Brain pericyte (primary cell): ENCODE measurements at regions not wholly inside any gene's neighbourhood (a gene's known extent, or its start where the extent isn't known, plus 50 kb on each side); places are given as distances from the start of the nearest gene placed in this dataset.
A peak's percentile ranks its signal among the peaks of the same experiment; 100 is the strongest.
"Not testable (repeated sequence)": the region's sequence is repeated elsewhere in the genome, so short reads cannot be mapped to it uniquely, and the experiment has no call there.

Experiments
- DNase-seq: peaks from one replicate; pipeline ENCODE4 v3.0.0-alpha.2; 2012; ENCODE audit warnings: low read depth, low spot score

DNA sequence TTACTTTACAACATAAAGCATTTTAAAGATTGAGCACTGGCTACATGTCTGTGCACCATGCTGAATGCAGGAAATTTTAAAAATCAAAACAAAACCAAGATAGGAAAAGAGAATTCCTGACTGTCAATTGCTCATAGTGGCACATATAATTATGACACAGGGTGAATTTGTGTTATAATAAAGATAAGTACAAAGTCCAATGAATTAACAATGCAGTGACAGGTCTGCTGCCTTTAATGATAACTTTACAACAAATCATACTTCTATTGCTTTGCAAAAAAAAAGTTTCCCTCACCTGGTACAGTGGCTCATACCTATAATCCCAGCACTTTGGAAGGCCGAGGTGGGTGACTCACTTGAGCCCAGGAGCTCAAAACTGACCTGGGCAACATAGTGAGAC is 93.8 kb upstream of the OSBPL8 start:
- no peak for DNase-seq

DNA sequence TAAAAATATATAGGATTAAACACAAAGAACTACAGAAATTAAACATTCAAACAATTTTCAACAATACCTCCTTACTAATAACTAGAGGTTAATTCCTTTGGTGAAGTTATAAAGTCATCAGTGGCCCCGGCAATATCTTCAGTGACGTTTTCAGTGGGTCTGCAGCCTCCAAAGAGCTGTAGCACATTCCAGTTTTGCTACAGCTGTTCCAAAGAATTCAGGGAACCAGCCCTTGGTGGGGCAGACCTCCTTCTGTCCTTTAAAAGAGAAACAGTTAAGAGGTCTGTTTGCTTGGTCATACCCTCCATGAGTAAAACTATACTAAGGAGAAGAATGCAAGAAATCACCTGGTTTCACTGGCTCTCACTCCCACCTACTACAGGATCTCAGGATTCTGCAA is 99.2 kb upstream of the ZDHHC17 start:
- no peak for DNase-seq

DNA sequence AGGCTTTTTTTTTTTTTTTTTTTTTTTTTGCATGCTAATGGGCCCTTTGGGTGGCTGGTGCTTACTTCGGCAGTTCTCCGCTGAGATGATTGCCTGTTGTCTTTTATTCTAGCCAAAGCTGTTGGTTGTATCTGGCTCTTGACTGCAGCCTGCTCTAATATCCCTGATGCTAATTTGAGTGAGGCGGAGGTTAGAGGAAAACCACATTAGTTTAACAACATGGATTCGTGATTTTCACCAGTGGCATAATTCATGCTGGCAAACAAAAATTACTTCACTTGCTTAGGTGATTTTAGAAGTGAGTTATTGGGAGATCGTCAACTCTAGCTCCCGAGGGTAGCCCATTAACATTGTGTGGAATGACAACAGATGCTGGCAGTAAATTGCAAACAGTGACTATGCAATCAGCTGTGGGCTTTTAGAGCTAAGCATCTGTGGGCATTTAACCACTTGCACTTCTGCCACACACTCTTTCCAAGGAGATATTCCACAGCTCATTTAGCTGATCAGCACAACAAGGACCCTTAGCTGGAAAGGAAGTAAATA is 97.6 kb upstream of the ZDHHC17 start:
- DNase-seq = no peak

DNA sequence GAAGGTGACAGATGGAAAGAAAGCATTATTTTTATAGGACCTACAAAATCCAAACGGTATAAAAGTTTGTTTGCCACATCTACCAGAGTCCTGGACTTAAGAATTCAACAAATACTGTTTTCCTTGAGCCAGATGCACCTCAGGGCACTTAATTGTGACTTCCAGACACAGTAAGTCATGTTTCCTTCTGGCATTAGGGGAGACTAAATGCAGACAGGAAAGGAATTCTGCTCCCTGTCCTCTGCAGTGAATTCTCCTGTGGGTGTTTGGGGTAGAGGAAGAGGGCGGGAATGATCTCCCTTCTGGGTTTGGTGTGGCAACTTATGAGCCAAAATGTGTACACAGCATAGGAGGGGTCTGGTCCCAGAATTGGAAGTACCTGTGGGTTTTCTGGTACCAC is 93.9 kb upstream of the ZDHHC17 start:
- no peak for DNase-seq

DNA sequence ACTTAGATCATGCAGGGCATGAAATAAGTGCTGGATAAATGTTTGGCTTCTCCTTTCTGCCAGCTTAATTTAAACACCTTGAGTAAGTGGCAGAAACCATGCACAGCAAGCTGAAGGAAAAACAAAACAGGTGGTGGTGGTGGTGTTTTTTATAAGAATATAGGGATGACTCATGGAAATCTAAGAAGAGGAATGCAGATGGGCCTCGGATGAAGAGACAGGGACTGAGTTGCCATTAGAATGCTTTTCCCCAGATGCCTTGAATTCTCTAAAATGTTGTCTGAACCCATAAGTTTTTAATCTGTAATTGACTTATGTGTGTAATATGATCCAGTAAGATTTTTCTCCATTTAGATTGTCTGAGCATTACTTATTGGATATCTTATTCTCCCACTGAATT is 93.1 kb upstream of the ZDHHC17 start:
- DNase-seq = no peak

DNA sequence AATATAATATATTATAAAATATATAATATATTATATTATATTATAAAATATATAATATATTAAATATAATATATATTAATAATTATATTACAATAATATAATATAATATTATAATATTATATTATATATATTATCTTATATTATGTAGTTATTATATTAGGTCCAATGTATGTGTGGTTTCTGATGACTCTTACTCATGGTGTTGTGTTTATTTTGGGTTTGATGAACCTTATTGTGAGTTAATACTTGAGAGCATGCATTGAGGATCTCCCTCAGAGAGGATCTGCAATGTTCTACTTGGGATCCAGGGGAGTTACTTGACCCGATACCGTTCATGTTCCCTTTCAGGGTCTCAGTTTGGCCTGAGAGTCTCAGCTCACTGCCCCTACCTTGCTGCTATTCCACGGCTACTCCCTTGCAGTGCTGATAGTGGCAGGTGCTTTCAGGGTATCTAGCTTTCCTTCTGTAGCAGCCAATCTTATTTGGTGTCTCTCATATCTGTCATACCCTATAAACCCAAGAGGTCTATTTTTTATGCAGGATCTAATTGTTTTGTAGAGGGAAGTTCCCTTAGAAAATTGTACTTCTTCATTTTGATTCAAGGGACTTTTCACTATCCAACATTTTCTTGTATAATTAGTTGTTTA is 89.1 kb upstream of the ZDHHC17 start:
- DNase-seq = no peak

DNA sequence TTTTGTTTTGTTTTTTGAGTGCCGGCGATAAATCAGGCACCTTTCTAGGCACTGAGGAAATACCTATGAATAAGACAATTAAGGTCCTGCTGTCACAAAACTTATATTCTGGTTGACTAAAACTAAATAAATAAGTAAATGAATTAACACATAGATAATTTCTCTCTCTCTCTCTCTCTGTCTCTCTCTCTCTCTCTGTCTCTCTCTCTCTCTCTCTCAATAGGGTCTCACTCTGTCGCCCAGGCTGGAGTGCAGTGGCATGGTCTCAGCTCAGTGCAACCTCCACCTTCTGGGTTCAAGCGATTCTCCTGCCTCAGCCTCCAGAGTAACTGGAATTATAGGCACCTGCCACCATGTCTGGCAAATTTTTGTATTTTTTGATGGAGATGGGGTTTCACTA is 87.7 kb upstream of the ZDHHC17 start:
- DNase-seq = not testable (repeated sequence)

DNA sequence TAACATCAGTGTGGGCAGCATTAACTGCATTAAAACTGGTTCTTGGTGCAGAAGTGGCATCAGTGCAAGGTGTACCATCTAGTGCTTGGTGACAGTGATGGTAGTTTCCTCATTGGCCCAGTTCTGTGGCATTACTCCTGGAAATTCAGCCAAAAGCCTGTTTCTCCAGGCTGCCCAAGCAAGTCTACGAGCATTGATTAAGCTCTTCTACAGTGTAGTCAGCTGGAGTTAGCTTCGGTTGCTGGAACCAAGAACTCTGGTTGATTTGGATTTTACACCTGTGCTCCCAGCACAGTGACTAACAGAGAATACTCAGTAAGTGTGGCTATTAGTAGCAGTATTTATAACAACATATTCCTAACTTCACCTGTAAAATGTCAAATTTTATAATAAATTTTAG is 84.9 kb upstream of the ZDHHC17 start:
- DNase-seq = no peak

DNA sequence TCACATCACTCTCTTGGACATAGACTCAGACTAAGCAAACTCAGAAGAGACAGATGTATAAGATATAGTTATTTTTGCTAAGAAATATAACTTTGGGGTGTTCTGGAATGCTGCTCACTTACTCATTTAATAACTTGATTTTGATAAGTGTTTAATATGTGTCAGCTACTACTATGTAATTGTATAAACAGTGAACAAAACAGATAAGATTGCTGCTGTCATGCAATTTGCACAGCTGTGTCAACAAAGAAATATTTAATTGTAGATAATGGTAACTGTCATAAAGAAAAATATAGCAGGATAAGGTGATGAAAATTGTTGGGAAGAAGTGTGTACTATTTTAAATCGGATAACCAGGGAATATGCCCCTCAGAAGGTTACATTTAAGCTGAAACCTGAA is 84.1 kb upstream of the ZDHHC17 start:
- no peak for DNase-seq

DNA sequence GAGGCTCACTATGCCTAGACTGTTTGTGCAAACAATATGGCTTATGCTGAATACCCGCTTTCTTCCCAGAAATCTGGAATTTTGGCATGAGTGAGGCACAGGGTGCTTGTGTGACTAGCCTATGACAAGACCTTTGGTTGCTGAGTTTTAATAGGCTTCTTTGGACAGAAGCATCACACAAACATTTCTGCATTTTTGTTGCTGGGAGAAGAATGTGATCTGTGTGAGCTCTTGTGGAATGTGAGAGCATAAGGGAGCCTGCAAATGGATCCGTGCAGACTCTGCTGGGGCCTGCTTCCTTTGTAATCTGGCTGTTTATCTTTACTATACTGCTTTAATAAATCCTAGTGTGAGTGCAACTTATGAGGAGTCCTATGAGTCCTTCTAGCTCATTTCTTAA is 83.0 kb upstream of the ZDHHC17 start:
- DNase-seq = no peak

DNA sequence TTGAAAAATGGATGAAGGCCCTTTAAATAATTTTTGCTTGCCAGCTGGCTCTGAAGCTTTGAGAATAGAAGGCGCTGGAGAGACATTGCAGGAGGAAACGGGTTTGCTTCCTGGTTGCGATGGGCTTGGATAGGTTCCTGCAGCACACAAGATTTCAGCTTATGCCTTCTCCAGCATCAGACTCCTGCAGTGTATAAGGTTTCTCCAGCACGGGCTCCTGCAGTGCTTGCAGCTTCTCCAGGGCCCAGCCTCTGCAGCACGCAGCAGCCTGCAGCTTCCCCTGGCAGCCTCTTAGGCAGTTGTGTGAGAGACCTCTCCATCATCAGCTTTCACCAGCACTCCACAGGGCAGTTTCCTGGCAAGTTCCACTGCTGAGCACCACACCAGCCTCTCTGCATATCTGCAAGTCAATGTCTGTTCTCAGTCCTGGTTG is 78.7 kb upstream of the ZDHHC17 start:
- DNase-seq = peak; percentile 63

DNA sequence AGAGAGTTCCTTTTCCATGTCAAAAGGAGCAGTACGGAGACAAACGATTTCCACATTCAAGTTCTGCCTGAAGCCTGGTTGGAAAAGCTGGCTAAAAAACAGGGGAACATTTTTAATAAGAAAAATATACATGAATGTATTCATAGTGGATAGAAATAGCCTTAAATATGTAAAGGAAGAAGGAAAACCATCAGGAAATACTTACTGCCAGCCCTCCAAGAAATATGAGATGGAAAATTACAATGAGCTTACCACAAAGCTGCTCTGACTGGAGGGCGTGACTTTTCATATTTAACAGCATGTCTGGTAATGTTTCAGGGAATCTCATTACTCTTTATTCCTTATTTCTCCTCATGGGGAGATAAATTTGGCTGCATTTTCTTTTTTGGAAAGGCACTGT is 75.9 kb upstream of the ZDHHC17 start:
- no peak for DNase-seq

DNA sequence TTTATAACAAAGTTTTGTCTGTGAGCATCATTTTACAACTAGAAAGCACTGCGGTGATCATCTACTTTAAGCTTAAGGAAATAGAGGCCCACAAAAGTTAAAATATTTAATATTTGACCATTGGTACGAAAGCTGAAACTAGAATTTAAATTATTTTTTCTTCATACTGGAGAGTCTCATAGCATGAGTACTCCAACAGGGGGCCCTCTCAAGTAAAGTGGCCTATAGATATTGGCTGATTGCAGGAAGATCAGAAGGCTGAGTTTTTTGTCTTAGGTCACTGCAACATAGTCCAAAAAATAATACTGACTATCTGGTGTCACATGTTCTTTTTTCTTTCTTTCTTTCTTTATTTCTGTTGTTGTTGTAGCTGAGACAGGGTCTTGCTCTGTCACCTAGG is 75.3 kb upstream of the ZDHHC17 start:
- no peak for DNase-seq

DNA sequence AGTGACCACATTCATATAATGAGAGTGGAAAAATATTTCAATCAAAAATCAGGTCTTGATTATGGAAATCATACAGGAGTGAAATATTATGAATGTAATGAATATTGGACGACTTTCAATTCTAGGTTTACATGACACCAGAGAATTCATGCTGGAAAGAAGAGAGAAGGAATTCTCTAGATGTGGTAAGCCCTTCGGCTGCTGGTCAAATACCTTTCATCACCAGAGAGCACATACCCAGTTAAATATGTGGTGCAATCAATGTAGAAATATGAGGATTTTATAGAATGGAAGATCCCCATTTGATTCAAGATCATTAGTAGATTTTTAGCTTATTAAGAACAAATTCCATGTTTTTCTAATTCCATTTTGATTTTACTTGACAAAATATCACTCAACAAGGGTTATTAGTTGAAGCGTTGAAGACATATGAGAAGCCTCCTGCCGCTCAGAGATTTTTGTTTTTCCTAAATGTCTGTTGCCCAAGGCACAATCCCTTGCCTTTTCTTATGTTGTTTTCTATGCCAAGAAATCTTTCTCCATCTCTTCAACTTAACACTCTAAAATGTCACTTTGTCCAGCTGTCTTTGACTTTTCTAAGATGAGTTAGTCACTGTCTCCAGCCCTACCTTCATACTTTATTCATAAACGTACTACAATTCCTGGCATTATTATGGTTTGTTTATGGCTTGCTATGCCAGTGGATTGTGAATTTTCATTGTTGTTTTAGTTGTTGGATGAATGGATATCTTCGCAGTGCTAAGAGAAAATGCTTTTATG is 72.8 kb upstream of the ZDHHC17 start:
- DNase-seq = no peak

DNA sequence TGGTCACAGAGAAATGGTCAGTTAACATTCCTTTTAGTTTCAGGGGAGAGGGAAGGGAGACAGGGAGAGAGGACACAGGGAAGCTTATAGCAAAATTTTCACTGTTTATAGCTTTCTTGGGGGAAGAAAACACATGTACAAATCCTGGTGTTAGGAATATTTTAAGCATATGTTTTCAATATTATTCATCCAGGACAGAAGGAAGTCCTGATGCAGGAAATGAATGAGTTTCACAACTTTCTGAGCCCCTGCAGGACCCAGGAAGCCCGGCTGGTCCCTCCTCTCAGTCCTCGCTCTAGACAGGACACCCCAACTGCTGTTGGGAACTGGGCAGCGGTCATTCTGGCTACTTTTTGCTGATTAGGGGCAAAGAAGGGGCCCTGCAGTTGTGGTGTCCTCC is 71.1 kb upstream of the ZDHHC17 start:
- no peak for DNase-seq

DNA sequence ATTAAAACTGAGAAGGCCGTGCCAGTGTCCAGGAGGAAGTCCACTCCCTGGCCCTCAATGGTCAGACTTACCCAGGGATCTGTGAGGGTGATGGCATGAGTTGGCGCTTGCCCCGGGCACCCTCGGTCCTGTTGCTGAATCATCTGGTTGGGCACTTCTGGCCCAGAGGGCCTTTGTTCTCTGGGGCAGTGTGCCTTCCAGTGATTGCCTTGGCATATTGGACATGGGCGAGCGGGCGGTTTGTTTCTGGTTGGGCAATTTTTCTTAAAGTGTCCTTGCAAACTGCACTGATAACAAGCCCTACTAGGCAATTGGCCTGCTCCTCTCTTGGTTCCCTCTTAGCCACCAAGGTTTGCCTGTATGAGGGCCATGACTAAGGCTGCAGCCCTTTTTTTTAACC is 69.5 kb upstream of the ZDHHC17 start:
- DNase-seq = no peak

DNA sequence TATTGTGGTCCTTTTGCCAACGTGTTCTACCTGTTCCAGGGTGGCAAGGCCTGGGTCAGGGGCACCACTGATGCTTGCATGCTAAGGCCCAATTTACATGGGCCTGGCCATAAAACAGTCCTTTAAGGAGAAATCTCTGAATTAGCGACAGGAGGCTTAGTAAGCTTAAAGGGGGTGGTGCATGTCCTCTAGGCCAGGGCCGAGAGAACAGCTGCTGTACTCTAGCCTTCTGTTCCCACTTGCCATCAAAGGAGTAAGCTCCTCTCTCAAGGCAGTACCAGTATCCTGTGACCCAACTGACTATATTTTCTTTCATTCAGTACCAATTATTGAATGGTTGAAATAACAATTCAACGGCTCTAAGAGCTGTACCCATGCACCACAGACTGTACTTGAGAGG is 67.7 kb upstream of the ZDHHC17 start:
- DNase-seq = no peak

DNA sequence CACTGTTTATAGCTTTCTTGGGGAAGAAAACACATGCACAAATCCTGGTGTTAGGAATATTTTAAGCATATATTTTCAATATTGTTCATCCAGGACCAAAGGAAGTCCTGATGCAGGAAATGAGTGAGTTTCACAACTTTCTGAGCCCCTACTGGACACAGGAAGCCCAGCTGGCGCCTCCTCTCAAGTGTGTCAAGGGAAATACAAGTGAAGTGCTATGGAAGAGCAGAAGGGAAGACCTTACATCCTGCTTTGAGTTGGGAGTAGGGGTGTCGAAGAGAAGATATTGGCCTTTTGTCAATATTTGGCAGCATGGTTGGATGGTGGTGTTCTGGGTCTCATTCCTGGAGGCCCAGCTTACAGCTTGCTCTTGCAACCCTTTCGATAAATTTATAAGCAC is 66.1 kb upstream of the ZDHHC17 start:
- no peak for DNase-seq

DNA sequence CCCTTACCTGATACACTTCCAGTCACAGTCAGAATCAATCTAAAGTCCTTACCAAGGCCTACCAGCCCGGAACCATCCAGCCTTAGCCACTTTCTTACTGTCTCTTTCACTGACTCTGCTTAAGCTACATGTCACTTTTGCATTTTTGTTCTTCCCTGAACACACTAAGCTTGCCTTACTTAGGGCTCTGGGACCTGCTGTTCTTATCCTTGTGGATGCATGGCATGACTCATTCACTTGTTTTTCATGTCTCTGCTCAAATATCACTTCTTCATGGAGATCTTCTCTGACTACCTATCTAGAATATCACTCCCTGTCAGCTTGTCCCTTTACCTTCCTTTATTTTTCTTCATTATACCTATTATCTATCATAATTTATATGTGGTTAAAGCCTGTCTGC is 65.6 kb upstream of the ZDHHC17 start:
- DNase-seq = no peak

DNA sequence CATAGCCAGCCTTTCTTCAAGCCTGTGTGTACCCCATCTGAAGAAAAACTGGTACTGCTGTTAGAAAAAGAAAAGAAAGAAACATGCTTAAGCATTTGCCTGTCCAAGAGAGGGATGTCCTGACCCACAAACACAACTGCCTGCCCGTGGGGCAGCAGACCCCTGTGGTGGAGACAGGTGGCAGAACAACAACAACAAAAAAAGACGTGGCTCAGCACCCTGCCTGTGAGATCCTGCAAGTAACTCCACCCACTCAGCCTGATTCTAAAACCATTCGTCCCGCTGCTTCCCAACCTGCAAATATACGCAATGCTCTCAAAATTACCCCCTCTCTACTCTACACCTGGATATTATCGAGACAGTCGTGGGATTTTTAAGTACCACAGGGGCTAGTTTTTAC is 64.9 kb upstream of the ZDHHC17 start:
- no peak for DNase-seq

DNA sequence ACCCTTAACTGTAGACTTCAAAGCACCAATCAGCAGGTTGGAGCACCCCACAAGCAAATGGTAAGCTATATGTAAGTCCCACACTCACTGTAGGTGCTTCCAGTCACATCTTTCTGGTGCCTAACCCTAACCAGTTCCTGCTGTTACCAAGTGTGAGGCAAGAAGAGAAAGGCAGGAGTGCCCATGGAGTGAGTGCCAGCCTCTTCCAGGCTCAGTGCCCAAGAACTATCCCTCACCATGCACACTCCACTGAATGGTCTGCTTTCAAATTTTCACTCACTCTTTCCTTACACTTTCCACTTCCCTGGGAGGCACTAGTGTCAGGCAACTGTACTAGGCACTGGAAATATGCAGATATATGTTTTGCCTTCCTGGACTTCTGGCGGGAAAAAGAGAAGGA is 62.2 kb upstream of the ZDHHC17 start:
- no peak for DNase-seq

DNA sequence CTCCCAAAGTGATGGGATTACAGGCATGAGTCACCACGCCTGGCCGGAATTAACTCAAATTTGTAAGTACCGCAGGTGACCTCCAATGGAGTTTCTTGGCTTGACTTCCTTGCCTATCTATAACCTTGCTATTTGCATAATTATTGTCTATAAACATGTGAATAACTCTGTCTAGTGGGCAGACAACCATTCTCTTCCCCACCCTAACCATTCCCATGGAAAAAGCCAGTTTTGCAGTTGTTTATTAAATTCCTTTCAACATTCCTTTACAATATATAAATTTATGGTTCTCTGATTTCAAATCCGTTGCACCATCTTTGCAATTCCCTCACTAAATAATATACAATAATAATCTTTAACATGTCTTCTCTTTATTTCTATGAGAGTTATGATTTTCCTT is 61.0 kb upstream of the ZDHHC17 start:
- no peak for DNase-seq

DNA sequence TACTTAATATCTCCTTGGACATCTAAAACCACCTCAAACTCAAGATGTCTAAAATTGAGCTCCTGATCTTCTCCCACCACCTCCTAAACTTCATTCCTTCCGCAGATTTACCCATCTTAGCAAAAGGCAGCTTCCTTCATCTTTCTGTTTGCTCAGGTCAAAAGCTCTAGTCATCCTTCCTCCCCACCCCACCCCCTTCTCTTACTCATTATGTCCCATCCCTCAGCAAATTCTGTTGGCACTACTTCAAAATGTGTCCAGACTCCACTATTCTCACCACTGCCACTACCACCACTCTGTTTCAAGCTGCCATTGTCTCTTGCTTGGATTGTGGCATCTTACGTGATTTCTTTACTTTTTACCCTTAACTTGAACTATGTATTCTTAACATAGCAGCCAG is 59.2 kb upstream of the ZDHHC17 start:
- DNase-seq = no peak
